ENCODE measurements at regions not wholly inside any gene's neighbourhood (a gene's known extent, or its start where the extent isn't known, plus 50 kb on each side); places are given as distances from the start of the nearest gene placed in this dataset.

DNA sequence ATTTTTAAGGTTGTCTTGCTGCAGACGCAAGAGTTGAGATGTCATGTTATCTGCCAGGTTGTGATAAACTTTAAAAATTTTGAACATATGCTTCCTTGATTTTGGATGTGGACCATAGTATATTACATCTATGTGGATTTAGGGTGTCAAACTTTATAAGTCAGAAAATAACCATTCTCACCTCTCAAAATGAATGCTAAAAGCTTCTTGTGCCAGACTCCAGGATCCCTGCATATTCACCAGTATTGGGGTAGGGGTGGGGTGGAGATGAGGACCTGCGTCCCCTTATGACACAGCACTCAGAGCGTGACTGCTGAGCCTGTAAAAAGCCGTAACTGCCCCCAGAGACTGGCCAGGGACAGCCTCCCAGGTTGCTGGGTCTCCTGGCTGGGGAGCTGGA is 524.4 kb downstream of the LMO7 start:
- TF ChIP-seq, protein P1, sequence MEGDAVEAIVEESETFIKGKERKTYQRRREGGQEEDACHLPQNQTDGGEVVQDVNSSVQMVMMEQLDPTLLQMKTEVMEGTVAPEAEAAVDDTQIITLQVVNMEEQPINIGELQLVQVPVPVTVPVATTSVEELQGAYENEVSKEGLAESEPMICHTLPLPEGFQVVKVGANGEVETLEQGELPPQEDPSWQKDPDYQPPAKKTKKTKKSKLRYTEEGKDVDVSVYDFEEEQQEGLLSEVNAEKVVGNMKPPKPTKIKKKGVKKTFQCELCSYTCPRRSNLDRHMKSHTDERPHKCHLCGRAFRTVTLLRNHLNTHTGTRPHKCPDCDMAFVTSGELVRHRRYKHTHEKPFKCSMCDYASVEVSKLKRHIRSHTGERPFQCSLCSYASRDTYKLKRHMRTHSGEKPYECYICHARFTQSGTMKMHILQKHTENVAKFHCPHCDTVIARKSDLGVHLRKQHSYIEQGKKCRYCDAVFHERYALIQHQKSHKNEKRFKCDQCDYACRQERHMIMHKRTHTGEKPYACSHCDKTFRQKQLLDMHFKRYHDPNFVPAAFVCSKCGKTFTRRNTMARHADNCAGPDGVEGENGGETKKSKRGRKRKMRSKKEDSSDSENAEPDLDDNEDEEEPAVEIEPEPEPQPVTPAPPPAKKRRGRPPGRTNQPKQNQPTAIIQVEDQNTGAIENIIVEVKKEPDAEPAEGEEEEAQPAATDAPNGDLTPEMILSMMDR (IDR thresholded peaks at IDR 0.05; ENCODE audit: control insufficient read depth, insufficient read depth, low read depth, low read length, missing control alignments) = no peak
- DNase-seq (ENCODE audit: low read depth) = no peak
- no peak overlapping the region for H3K4me3 ChIP-seq (ENCODE audit: control insufficient read depth, low read depth, low read length)

DNA sequence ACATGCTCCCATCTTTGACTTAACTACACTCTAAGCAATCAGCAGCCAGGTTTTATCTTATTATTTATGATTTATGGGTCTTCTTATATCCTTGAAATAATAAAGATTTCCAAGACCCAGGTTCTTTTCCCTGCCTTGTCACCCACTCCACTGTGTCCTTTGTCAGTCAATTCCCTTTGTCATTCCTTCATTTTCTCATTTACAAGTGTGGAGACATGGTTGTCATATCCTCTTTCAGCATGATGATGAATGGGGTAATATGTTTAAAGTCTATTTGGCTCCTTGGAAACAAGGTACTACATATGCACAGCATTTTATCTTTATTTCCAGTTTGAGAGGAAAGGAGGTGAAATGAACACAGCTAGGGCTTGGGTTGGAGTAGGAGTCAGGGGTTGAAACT is 521.8 kb downstream of the LMO7 start:
- no peak for DNase-seq (ENCODE audit: low read depth)
- TF ChIP-seq, protein P1 (IDR thresholded peaks at IDR 0.05; ENCODE audit: control insufficient read depth, insufficient read depth, low read depth, low read length, missing control alignments) = no peak
- no peak overlapping the region for H3K4me3 ChIP-seq (ENCODE audit: control insufficient read depth, low read depth, low read length)

DNA sequence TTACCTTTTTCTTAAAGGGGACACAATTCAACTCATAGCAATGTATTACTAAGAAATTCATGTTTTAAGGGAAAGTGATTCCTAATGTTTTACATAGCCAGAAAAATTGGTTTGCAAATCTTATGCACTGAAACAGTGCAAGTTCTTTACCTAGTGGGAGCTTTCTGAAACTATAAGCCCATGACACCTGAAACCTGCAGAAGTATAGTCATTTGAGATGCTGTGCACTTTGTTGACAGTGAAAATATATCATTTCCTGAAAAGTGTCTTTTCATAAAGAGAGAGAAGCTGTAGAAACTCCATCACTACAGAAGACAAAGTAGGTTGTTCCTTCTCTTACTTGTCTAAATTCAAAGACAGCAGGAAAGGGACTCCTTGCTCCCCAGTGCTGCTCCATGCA is 517.1 kb downstream of the LMO7 start:
- H3K4me3 ChIP-seq (ENCODE audit: control insufficient read depth, low read depth, low read length) = no peak overlapping the region
- DNase-seq (ENCODE audit: low read depth) = no peak
- TF ChIP-seq, protein P1 (IDR thresholded peaks at IDR 0.05; ENCODE audit: control insufficient read depth, insufficient read depth, low read depth, low read length, missing control alignments) = no peak

DNA sequence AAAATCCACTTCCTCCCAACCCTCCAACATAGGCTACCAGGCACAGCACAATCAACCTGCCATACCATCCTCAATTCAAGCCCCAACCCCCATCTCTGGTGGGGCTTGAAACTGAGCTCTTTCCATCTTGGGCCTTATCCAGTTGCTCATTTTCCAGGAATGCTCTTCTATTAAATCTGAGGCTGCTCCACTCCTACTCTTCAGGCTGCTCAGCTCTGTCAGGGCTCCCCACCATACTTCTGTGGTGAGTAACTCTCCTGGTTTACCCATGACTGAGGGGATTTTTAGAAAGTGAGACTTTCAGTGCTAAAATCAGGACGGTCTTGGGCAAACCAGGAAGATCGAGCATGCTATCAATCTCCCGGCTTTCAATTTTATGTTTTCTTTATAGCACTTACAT is 512.8 kb downstream of the LMO7 start:
- TF ChIP-seq, protein P1 (IDR thresholded peaks at IDR 0.05; ENCODE audit: control insufficient read depth, insufficient read depth, low read depth, low read length, missing control alignments) = no peak
- DNase-seq (ENCODE audit: low read depth) = peak; percentile 71

DNA sequence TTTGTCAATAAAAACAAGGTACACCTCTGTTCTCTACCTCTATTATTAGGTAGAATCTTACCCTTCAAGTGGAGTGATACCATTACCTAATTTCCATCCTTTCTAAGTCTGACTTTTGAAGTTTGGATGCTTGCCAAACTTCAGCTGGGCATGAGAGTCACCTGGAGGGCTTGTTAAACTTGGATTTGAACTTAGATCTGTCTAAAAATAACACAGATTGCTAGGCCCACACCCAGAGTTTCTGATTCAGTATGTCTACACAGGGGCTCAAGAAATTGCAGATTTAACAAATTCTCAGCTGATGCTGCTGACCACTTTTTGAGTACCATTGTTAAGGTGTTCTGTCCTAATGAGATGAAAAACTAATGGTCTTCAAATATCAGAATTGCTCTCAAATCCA is 512.2 kb downstream of the LMO7 start:
- TF ChIP-seq, protein P1 (IDR thresholded peaks at IDR 0.05; ENCODE audit: control insufficient read depth, insufficient read depth, low read depth, low read length, missing control alignments) = no peak
- no peak overlapping the region for H3K4me3 ChIP-seq (ENCODE audit: control insufficient read depth, low read depth, low read length)
- DNase-seq (ENCODE audit: low read depth) = no peak

More for the DNA sequence above, 512.8 kb downstream of the LMO7 start:
- H3K4me3 ChIP-seq (ENCODE audit: control insufficient read depth, low read depth, low read length) = no peak overlapping the region

DNA sequence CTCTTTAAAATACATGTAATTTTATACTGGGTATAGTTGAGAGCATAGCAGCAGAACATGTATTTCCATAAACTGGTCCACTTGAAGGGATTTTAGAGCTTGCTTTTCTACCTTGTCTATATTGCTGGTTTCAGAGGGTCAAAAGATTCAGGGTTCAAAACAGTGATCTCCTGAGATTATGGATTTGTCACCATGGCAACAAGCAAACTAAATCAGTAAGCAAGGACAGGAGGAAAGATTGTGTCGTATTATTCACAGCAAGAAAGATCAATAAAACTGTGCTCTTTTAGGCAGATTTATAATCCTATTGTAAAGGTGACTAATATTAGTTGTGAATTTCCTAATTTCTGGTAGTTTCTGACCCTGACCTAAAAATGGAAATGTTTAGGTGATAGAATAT is 496.4 kb downstream of the LMO7 start:
- DNase-seq (ENCODE audit: low read depth) = no peak
- H3K4me3 ChIP-seq (ENCODE audit: control insufficient read depth, low read depth, low read length) = no peak overlapping the region
- TF ChIP-seq, protein P1 (IDR thresholded peaks at IDR 0.05; ENCODE audit: control insufficient read depth, insufficient read depth, low read depth, low read length, missing control alignments) = no peak

DNA sequence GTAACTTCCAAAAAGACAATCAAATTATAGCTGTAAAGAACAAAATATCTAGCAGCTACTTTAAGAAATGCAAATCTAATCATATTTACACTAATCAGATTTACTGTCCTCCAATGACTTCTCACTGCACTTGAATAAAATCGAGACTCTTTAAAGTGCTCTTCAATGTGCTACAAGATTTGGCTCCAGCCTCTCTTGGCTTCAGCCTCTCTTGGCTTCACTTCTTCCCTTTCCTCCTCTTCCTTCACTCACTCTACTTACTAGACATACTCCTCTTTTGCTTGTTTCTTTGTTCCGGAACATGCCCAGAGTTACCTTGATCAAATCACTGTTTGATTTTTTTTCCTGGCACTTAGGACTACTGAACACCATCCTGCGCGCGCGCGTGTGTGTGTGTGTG is 495.4 kb downstream of the LMO7 start:
- TF ChIP-seq, protein P1 (IDR thresholded peaks at IDR 0.05; ENCODE audit: control insufficient read depth, insufficient read depth, low read depth, low read length, missing control alignments) = no peak
- no peak for DNase-seq (ENCODE audit: low read depth)

More for the DNA sequence above, 495.4 kb downstream of the LMO7 start:
- H3K4me3 ChIP-seq (ENCODE audit: control insufficient read depth, low read depth, low read length) = no peak overlapping the region

Data from AG09309 (cell line).